OCI-LY7 (cell line): ENCODE measurements at regions not wholly inside any gene's neighbourhood (a gene's known extent, or its start where the extent isn't known, plus 50 kb on each side); places are given as distances from the start of the nearest gene placed in this dataset.

Experiments
- EZH2phosphoT487 ChIP-seq: fragments of 200-600 bp; sonication (generic); IDR thresholded peaks from 2 replicates; pipeline ENCODE4 v1.6.1; 2018; ENCODE audit warnings: low read depth, borderline replicate concordance, mild to moderate bottlenecking, mixed run types, antibody characterized with exemption, low read length, moderate library complexity, mixed read lengths
- TF ChIP-seq, protein P1 (sequence below): fragments of 200-600 bp; sonication (generic); conservative IDR thresholded peaks from 2 replicates; pipeline ENCODE4 v1.5.1; 2014; ENCODE audit warnings: mild to moderate bottlenecking, antibody characterized with exemption, low read length, moderate library complexity, mixed read lengths

DNA sequence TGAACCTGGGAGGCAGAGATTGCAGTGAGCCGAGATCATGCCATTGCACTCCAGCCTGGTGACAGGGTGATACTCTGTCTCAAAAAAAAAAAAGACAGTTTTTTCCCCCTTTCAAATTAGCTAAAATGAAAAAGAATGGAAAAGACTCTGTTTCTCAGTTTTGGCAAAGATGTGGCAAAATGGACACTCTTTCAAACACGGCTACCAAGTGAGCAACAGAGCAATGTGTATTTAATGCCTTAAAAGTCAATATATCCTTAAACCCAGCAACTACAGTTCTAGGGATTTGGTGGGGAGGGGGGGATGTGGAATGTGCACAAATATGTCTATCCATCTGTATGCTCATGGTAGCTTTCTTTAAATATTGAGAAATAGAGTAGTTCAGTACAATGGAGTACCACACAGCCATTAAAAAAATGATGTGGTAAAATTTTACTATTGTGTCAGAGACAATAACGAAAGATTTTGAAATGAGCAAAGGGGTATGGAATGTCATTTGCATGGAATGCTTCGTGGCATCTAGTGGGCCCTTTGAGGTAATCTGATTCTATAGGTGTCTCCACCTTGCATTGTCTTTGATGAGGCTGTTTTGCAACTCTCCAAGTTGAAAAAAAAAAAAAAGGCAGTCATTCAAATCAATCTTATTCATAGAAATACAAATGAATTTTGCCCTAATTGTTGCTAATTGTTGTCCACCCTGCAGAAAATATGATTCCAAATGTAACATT lies 108.1 kb downstream of the AXIN2 start:
- TF ChIP-seq, protein P1, sequence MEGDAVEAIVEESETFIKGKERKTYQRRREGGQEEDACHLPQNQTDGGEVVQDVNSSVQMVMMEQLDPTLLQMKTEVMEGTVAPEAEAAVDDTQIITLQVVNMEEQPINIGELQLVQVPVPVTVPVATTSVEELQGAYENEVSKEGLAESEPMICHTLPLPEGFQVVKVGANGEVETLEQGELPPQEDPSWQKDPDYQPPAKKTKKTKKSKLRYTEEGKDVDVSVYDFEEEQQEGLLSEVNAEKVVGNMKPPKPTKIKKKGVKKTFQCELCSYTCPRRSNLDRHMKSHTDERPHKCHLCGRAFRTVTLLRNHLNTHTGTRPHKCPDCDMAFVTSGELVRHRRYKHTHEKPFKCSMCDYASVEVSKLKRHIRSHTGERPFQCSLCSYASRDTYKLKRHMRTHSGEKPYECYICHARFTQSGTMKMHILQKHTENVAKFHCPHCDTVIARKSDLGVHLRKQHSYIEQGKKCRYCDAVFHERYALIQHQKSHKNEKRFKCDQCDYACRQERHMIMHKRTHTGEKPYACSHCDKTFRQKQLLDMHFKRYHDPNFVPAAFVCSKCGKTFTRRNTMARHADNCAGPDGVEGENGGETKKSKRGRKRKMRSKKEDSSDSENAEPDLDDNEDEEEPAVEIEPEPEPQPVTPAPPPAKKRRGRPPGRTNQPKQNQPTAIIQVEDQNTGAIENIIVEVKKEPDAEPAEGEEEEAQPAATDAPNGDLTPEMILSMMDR, result no peak
- TF ChIP-seq EZH2phosphoT487, result no peak
